GM12872 (cell line): ENCODE measurements at regions not wholly inside any gene's neighbourhood (a gene's known extent, or its start where the extent isn't known, plus 50 kb on each side); places are given as distances from the start of the nearest gene placed in this dataset.

ENCODE experiments used
- TF ChIP-seq, protein P1 (sequence below): IDR thresholded peaks from 3 replicates; pipeline ENCODE4 v1.5.1; 2011; ENCODE audit warnings: low read depth, mild to moderate bottlenecking, low read length, moderate library complexity; ENCODE audit not compliant: insufficient read depth

DNA sequence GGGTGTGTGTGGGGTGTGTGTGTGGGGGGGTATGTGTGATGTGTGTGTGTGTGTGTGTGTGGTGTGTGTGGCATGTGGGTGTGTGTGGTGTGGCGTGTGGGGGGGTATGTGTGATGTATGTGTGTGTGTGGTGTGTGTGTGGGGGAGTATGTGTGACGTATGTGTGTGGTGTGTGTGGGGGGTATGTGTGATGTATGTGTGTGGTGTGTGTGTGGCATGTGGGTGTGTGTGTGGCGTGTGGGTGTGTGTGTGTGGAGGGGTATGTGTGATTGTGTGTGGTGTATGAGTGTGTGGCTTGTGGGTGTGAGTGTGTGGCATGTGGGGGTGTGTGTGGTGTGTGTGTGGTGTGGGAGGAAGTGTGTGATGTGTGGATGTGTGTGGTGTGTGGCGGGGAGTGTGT is 442.3 kb downstream of the PREX1 start:
- TF ChIP-seq, protein P1, sequence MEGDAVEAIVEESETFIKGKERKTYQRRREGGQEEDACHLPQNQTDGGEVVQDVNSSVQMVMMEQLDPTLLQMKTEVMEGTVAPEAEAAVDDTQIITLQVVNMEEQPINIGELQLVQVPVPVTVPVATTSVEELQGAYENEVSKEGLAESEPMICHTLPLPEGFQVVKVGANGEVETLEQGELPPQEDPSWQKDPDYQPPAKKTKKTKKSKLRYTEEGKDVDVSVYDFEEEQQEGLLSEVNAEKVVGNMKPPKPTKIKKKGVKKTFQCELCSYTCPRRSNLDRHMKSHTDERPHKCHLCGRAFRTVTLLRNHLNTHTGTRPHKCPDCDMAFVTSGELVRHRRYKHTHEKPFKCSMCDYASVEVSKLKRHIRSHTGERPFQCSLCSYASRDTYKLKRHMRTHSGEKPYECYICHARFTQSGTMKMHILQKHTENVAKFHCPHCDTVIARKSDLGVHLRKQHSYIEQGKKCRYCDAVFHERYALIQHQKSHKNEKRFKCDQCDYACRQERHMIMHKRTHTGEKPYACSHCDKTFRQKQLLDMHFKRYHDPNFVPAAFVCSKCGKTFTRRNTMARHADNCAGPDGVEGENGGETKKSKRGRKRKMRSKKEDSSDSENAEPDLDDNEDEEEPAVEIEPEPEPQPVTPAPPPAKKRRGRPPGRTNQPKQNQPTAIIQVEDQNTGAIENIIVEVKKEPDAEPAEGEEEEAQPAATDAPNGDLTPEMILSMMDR, result no peak

DNA sequence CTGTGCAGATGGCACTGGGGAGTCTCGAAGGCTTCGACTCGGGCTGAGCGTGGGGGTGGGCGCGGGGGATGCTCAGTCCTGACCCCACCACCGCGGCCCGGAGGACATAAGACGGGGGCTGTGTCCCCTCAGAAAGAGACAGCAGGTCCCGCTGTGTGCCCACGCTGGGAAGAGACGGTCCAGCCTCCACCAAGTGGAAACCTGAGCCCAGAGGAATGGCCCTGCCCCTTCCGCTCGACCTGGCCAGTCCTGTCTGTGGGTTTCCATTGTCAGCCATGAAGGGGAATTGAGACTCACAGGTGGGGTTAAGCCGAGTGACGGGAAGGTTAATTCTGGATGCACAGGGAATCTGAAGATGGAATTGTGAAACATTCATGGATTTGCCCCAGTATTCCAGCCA is 442.7 kb downstream of the PREX1 start:
- TF ChIP-seq, protein P1, result no peak

- TF ChIP-seq, protein P1, result no peak
Observed at GRCh38 chr20:48384147-48384818, 443.5 kb downstream of the PREX1 start.

DNA sequence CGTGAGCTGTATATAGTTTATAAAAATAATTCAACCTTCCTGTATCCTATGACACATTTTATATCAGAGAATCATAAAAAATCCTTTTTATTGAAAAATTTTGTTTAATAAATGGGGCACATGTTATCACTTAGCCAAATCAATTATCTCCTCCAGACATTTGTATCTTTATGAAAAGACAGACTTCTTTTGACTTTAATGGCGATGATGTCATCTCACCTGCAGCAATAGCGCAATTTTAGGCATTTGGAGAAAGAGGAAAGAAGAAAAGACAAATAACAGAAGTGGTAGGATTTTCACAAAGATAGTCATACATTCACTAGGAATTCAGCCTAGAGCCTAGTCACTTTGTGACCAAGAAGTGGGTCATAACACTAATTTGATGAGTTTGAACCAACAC is 444.5 kb downstream of the PREX1 start:
- TF ChIP-seq, protein P1, result no peak

GRCh38 chr20:48382304-48382703 is 445.5 kb downstream of the PREX1 start:
- TF ChIP-seq, protein P1, result no peak

GRCh38 chr20:48381353-48382120 is 446.3 kb downstream of the PREX1 start:
- TF ChIP-seq, protein P1, result no peak

- TF ChIP-seq, protein P1, result no peak
Observed at GRCh38 chr20:48380661-48381060, 447.1 kb downstream of the PREX1 start.
